Gastroesophageal sphincter (tissue), 3 donors: ENCODE measurements at regions not wholly inside any gene's neighbourhood (a gene's known extent, or its start where the extent isn't known, plus 50 kb on each side); places are given as distances from the start of the nearest gene placed in this dataset.

ENCODE experiments used
- CTCF ChIP-seq, 4 experiments: fragments of 200-600 bp in 2 of 4; fragments of 450-650 bp in 2 of 4; sonication (generic) in 1 of 4; IDR thresholded peaks; one replicate each; pipeline ENCODE4 v1.5.1; 2017 to 2019; ENCODE audit warnings: antibody characterized with exemption in 4 of 4, mild to moderate bottlenecking in 2 of 4, moderate library complexity in 2 of 4
- EP300 ChIP-seq: sonication (generic); formaldehyde crosslinking; IDR thresholded peaks from one replicate; pipeline ENCODE4 v1.6.1; 2017; ENCODE audit warnings: antibody characterized with exemption, mild to moderate bottlenecking
- POLR2A ChIP-seq, 2 donors: fragments of 450-650 bp; IDR thresholded peaks; one replicate each; pipeline ENCODE4 v1.6.1; 2017; ENCODE audit warnings: antibody characterized with exemption in 2 of 2, mild to moderate bottlenecking in 2 of 2, moderate library complexity in 1 of 2
- POLR2AphosphoS5 ChIP-seq: sonication (generic); formaldehyde crosslinking; IDR thresholded peaks from one replicate; pipeline ENCODE4 v1.6.1; 2017; ENCODE audit warnings: antibody characterized with exemption

GRCh38 chr1:218527737-218528136, 182.6 kb downstream of the TGFB2 start:
- TF ChIP-seq CTCF (IDR thresholded peaks at IDR 0.05) (no peak), POLR2AphosphoS5 (no peak), POLR2A (IDR thresholded peaks at IDR 0.05) (no peak), EP300 (no peak)
